ENCODE measurements at regions not wholly inside any gene's neighbourhood (a gene's known extent, or its start where the extent isn't known, plus 50 kb on each side); places are given as distances from the start of the nearest gene placed in this dataset.
"Not testable (repeated sequence)": the region's sequence is repeated elsewhere in the genome, so short reads cannot be mapped to it uniquely, and the experiment has no call there.

- Histone ChIP-seq H3K4me3 (no peak overlapping the region), H3K27ac (no peak overlapping the region)
- TF ChIP-seq CTCF (IDR thresholded peaks at IDR 0.05): no peak
- no peak for DNase-seq (ENCODE audit: low spot score)
Measured at GRCh38 chr13:34371645-34372395, 553.9 kb downstream of the RFC3 start.

GRCh38 chr13:34372581-34372980 lies 554.6 kb downstream of the RFC3 start:
- H3K4me3 ChIP-seq: no peak overlapping the region
- DNase-seq (ENCODE audit: low spot score): no peak
- no peak for TF ChIP-seq CTCF (IDR thresholded peaks at IDR 0.05)

DNA sequence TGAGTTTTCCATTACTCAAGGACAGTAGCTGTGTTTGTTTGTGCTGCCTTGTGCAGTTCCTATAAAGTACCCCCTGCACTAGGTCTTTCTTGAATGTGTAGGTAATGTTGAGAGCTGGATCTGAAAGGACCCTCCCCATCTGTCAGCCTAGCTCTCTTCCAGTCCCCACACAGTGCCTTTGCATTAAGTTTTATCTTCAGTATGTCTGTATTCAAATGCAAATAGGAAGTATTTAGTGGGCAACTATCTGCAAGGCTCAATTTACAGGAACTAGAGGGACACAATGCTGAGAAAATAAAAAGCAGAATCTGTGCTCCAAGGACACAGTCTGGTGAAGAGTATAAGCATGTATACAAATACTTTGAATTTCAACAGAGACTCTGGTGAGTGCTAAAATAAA lies 558.5 kb downstream of the RFC3 start:
- DNase-seq (ENCODE audit: low spot score): no peak
- no peak overlapping the region for H3K4me3 ChIP-seq
- TF ChIP-seq CTCF (IDR thresholded peaks at IDR 0.05): no peak
- H3K27ac ChIP-seq: no peak overlapping the region

More at GRCh38 chr13:34372581-34372980, 554.6 kb downstream of the RFC3 start:
- no peak overlapping the region for H3K27ac ChIP-seq

- H3K4me3 ChIP-seq: no peak overlapping the region
- DNase-seq (ENCODE audit: low spot score): no peak
- H3K27ac ChIP-seq: no peak overlapping the region
- TF ChIP-seq CTCF (IDR thresholded peaks at IDR 0.05): no peak
Measured at GRCh38 chr13:34381228-34381627, 560.8 kb upstream of the NBEA start.

DNA sequence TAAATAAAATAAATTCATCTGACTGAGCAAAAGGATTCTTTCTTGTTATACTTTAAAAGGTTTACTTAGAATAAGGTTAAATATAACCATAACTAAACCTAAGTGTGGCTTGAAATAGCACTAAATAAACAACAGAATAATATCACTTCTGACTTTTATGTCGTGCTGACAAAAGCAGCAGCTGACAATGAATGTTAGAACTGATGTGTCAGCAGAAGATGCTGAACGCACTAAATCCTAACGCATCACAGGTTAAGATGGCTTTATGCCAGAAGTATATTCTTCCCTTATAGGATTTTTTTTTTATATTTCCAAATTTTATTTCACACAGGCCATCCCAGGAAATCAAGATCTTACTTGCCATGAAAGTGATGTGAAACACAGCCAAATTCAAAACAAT lies 558.3 kb upstream of the NBEA start:
- H3K27ac ChIP-seq: no peak overlapping the region
- TF ChIP-seq CTCF (IDR thresholded peaks at IDR 0.05): no peak
- H3K4me3 ChIP-seq: no peak overlapping the region
- no peak for DNase-seq (ENCODE audit: low spot score)

DNA sequence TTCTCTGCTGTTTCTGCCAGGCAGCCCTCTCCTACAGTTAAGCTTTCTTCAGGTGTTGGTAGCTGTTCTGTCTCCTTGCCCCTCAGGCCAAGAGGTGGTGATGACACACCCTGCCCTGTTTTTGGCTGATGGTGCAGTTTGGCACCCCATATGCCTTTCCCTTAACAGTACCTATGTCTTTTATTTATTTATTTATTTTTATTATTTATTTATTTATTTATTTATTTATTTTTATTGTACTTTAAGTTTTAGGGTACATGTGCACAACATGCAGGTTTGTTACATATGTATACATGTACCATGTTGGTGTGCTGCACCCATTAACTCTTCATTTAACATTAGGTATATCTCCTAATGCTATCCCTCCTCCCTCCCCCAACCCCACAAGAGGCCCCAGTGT lies 555.8 kb upstream of the NBEA start:
- H3K4me3 ChIP-seq; H3K27ac ChIP-seq; DNase-seq (ENCODE audit: low spot score): not testable (repeated sequence)

GRCh38 chr13:34391076-34391475 lies 551.0 kb upstream of the NBEA start:
- Histone ChIP-seq H3K27ac (no peak overlapping the region), H3K4me3 (no peak overlapping the region)
- no peak for TF ChIP-seq CTCF (IDR thresholded peaks at IDR 0.05)
- no peak for DNase-seq (ENCODE audit: low spot score)

Data from coronary artery (tissue), 2 donors.